ENCODE measurements at regions not wholly inside any gene's neighbourhood (a gene's known extent, or its start where the extent isn't known, plus 50 kb on each side); places are given as distances from the start of the nearest gene placed in this dataset.

- TF ChIP-seq CREB5 (CRISPR knock-in tag; IDR thresholded peaks at IDR 0.05; ENCODE audit: low read depth) (no peak), TCF4 (CRISPR knock-in tag; IDR thresholded peaks at IDR 0.05; ENCODE audit: borderline replicate concordance) (no peak), BACH2 (CRISPR knock-in tag; IDR thresholded peaks at IDR 0.05; ENCODE audit: borderline replicate concordance) (no peak), CSRNP3 (CRISPR knock-in tag; IDR thresholded peaks at IDR 0.05) (no peak), ZNF565 (CRISPR knock-in tag; conservative IDR thresholded peaks at IDR 0.05; ENCODE audit: low read depth) (no peak), POU6F1 (CRISPR knock-in tag; IDR thresholded peaks at IDR 0.05; ENCODE audit: borderline replicate concordance, low read depth) (no peak), ZFP30 (CRISPR knock-in tag; IDR thresholded peaks at IDR 0.05) (no peak), ARNTL (CRISPR knock-in tag; IDR thresholded peaks at IDR 0.05; ENCODE audit: borderline replicate concordance, low read depth) (no peak), ZNF70 (CRISPR knock-in tag; IDR thresholded peaks at IDR 0.05) (no peak), ZNF8 (CRISPR knock-in tag; IDR thresholded peaks at IDR 0.05) (no peak), CSDC2 (CRISPR knock-in tag; IDR thresholded peaks at IDR 0.05) (no peak), TSHZ2 (CRISPR knock-in tag; IDR thresholded peaks at IDR 0.05) (no peak), PPARA (CRISPR knock-in tag; IDR thresholded peaks at IDR 0.05; ENCODE audit: borderline replicate concordance) (no peak), GLIS3 (CRISPR knock-in tag; IDR thresholded peaks at IDR 0.05) (no peak), ISL1 (CRISPR knock-in tag; IDR thresholded peaks at IDR 0.05) (no peak)
- no peak for ATAC-seq
These were observed 159.4 kb upstream of the GSC start for GRCh38 chr14:94929354-94929753.

GRCh38 chr14:94926176-94926575 is 156.3 kb upstream of the GSC start:
- ATAC-seq, result no peak

More at GRCh38 chr14:94926176-94926575, 156.3 kb upstream of the GSC start:
- TF ChIP-seq ESRRG (CRISPR knock-in tag; IDR thresholded peaks at IDR 0.05), result no peak
- no peak for TF ChIP-seq ZC3H10 (CRISPR knock-in tag; IDR thresholded peaks at IDR 0.05)
- no peak for TF ChIP-seq PATZ1 (CRISPR knock-in tag; IDR thresholded peaks at IDR 0.05; ENCODE audit: borderline replicate concordance)
- no peak for TF ChIP-seq ARNTL (CRISPR knock-in tag; IDR thresholded peaks at IDR 0.05; ENCODE audit: borderline replicate concordance, low read depth)
- no peak for TF ChIP-seq OSR1 (CRISPR knock-in tag; IDR thresholded peaks at IDR 0.05)
- TF ChIP-seq TOX (CRISPR knock-in tag; IDR thresholded peaks at IDR 0.05; ENCODE audit: borderline replicate concordance), result no peak
- no peak for TF ChIP-seq ZNF565 (CRISPR knock-in tag; conservative IDR thresholded peaks at IDR 0.05; ENCODE audit: low read depth)
- TF ChIP-seq SNAI2 (CRISPR knock-in tag; IDR thresholded peaks at IDR 0.05), result no peak
- no peak for TF ChIP-seq TCF4 (CRISPR knock-in tag; IDR thresholded peaks at IDR 0.05; ENCODE audit: borderline replicate concordance)
- TF ChIP-seq CSRNP3 (CRISPR knock-in tag; IDR thresholded peaks at IDR 0.05), result no peak
- no peak for TF ChIP-seq ZFP30 (CRISPR knock-in tag; IDR thresholded peaks at IDR 0.05)
- TF ChIP-seq ZNF8 (CRISPR knock-in tag; IDR thresholded peaks at IDR 0.05), result no peak
- TF ChIP-seq CSDC2 (CRISPR knock-in tag; IDR thresholded peaks at IDR 0.05), result no peak
- no peak for TF ChIP-seq GLIS3 (CRISPR knock-in tag; IDR thresholded peaks at IDR 0.05)
- TF ChIP-seq CREB5 (CRISPR knock-in tag; IDR thresholded peaks at IDR 0.05; ENCODE audit: low read depth), result no peak
- no peak for TF ChIP-seq RARB (CRISPR knock-in tag; IDR thresholded peaks at IDR 0.05)
